HG03378 (cell line): ENCODE measurements at regions not wholly inside any gene's neighbourhood (a gene's known extent, or its start where the extent isn't known, plus 50 kb on each side); places are given as distances from the start of the nearest gene placed in this dataset.
A peak's percentile ranks its signal among the peaks of the same experiment; 100 is the strongest.

Experiments
- ATAC-seq: cut with Tn5 transposase; IDR thresholded peaks from one replicate; pipeline ENCODE4 v1.9.1; 2021; ENCODE audit warnings: mild to moderate bottlenecking, moderate library complexity; ENCODE audit not compliant: unreplicated experiment

GRCh38 chr2:128467321-128467969 lies 148.8 kb upstream of the HS6ST1 start:
- ATAC-seq: no peak

DNA sequence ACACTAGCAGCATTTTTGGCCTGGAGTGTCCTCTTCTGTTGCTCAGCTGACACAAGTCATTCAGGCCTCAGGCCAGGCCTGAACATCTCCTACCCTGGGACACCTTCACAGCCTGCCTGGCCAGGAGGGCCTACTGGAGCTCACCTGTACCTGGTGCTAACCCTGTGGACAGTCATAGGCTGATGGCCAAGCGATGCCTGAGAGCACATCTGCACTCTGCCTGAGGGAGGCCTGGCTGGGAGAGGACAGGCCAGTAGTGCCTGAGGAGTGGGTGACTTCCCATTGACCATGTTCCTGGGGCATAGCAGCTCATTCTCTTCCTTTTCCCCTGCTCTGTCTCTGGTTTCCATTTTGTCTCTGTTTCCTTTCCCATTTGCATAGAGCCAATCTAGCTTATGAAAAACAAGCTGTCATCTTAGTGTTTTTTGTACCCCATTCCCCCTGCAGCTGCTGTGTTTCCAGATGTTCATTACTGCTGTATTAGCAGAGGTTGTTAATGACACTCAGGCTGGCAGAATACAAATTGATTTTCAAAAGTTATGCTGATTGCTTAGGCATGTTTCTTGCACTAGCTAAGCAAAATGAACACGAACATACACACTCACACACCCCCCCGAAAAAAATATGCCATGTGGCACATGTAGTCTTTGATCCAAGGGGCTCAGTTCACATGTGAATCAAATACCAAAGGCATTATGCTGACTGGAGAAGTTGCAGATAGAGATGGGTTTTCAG lies 149.7 kb upstream of the HS6ST1 start:
- no peak for ATAC-seq

GRCh38 chr2:128469203-128469602 lies 150.5 kb upstream of the HS6ST1 start:
- no peak for ATAC-seq

GRCh38 chr2:128469875-128470274 lies 151.2 kb upstream of the HS6ST1 start:
- no peak for ATAC-seq

DNA sequence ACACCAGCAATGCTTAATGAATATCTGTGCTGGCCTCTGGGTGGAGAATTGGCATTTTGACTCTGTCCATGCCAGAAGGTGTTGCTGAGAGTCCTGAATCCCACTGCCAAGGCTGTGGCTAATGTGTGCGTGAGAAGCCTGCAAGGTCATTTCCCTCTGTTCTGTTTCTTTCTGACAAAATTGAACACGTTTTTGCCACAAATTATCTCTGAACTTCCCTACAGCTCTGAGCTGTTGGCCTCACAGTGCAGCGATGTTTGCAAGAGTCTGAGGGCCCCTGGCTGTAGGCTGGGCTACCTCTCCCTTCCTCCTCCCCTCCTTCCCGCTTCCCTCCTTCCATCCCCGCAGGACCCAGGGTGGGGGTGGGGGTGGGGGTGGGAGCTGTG lies 154.1 kb upstream of the HS6ST1 start:
- ATAC-seq: peak; percentile 32

- peak; percentile 80 for ATAC-seq
Observed at GRCh38 chr2:128473175-128474035, 154.7 kb upstream of the HS6ST1 start.

DNA sequence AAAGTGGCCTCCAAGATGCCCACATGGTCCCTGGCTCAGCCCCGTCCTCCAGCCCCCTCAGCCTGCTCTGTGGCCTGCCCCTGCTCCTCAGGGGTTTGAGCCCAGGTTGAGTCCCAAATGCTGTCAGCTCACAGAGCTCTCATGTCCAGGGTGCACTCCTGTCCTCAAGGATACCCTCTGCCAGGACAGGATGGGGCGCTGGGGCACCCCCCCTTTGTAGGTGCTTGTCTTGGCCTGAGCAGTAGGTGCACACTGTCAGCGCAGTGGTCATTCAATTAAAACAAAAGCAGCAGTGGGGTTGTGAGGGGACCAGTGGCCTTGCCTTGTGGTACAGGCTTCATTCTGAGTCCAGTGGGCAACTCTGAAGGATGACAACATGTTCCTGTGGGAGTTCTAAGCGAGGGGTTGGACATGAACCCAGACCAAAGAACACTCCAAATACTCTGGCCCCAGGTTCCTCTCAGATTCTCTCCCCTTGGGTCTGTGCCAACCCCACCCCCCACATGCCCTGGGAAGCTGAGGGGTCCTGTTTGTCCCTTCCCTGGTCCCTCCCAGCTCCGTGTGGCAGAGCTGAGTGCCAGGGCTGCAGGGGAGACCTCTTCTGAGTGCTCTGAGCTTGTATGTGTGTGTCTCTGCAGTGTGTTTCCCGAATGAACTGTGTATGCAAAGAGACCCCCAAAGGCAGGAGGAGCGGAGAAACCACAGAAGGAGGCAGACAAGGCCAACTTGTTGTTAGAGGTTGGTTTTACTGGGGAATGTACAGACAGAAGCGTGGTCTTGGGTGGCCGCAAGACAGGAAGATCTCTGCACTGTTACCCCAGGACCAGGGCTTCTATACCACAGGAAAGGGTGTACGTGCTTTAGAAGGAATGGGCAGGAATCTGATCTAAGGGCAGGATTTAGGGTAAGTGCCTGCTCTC lies 155.6 kb upstream of the HS6ST1 start:
- ATAC-seq: no peak

DNA sequence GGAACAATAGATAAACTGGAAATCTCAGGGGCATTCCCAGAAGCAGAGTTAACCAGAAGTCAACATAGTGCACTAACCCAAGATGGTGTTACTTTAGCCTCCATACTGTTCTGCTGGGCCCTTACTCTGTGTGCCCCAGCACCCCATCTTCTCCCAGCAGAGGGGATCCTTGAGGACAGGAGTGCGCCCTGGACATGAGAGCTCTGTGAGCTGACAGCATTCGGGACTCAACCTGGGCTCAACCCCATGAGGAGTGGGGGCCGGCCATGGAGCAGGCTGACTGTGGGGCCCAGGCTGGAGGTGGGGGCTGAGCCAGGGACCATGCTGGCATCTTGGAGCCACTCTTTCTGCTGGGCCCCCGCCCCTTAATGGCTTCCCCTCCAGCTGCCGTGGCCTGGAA lies 156.3 kb upstream of the HS6ST1 start:
- no peak for ATAC-seq

- no peak for ATAC-seq
Observed at GRCh38 chr2:128475427-128476211, 157.0 kb upstream of the HS6ST1 start.

DNA sequence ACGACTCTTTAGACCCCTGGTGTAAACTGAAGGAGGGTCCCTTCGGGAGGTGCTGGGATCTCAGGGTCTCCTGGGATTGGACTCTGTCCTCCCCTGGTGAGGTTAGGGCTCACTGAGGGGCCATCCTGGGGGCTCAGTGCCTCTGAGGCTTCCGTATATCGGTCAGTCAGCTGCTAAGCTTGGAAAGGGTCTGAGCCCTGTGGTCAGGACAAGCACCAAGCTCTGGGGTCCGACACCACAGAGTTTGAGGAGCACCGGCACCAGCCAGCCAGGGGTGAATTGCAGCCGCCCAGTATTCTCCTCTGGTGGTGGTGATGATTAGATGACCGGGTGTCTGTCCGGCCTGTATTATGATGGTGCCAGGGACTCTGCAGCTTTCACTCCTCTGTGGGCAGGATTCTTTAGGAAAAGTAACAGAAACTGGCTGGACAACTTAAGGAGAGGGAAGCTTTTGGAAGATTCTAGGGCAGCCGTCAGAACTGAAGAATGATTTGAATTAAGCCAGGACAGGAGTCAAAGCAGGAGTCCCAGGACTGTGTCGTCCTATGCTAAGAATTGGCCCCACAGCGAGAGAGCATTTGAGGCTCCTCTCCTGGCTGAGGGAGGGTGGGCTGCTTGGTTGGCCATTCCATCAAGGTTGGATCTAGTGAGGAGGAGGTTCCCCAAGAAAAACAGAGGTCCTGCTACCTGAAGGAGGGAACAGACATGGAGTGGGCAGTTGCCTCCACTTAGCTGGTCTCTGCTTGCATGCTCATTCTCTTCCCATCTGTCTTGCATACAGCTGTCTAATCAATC lies 158.6 kb upstream of the HS6ST1 start:
- no peak for ATAC-seq

- ATAC-seq: no peak
Observed at GRCh38 chr2:128477891-128478290, 159.2 kb upstream of the HS6ST1 start.

DNA sequence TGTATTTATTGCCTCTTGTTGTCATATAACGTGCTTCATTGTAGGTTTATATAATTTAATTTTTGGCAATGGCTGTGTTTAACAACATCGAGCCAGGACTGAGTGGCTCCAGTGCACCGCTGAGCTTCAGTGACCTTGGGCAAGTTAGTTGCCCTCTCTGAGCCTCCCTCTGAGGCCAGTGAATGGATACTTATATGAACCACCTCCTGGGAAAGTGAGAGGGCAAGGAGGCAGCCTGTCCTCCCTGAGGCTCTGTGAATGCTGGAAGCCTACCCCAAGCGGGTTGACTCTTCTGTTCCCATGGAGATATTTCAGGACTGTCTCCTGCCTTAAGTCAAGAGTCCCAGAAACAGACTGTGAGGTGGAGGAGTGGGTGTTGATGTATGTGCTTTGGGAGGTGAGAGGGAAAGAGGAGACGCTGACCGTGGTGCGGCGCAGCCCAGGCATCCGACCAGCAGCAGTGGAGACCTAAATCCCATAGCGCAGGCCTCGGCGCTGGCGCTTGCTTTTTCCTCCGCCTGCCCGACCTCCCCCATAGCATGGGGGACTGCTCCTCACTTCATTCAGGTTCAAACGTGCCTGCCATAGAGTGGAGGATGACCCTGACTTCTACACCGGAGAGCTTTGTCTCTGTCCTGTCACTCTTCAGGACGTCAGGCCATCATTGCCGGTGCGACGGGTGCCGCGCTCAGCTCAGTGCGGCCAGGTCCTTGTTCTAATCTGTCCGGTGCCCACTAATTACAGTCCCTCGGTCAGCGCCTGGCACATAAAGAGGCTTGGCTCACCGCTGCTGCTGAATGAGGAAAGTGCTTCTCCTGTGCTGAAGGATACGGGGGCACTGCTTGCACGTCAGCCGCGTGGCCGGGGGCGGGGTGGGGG lies 167.3 kb upstream of the HS6ST1 start:
- no peak for ATAC-seq

- no peak for ATAC-seq
Observed at GRCh38 chr2:128486640-128487375, 168.1 kb upstream of the HS6ST1 start.

DNA sequence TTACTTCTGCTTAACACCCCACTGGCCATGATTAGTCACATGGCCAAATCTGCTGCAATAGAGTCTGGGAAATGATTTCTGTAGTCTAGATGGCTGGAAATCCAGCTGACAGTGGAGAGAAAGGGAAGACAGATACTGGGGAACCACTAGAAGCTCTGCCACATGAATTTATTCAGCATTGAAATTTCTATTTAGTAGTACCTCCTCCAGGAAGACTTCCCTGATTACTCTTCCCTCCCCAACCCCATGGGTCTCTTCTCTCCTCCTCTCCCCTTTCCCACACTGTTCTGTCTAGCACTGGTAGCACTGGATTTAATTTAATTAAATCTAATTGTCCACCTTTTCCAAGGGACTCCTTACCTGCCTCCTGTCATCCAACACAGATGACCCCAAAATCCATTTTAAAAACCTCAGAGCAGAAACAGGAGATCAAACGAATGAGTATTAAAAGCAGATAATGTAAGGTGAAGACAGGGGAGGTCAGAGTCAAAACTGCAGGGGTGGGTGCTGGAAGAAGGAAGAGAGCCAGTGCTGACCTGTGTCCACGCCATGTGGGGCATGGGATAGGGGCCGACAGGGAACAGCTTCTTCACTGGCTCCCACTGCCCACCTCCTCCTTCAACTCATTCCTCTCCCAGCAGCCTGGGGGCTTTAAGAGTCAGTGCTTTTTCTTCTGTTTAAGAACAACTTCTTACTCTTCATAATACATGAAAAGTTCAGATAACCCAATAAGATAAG lies 169.2 kb upstream of the HS6ST1 start:
- no peak for ATAC-seq

DNA sequence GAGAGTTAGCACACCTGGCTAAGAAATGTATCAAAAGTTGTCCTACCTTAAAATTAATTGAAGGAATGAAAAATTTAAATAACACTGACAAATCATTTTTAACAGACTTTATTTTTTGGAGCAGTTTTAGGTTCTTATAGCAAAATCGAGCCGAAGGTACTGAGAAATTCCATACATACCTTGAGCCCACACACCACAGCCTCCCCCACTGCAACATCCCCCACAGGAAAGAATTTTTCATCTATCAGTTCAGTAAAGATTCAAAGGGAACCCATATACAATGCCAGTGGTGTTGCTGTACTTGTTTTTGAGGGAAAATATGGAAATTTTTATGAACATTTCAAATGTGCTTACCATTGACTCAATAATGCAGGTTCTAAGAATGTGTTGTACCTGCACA lies 169.8 kb upstream of the HS6ST1 start:
- no peak for ATAC-seq

GRCh38 chr2:128489526-128490273 lies 171.0 kb upstream of the HS6ST1 start:
- no peak for ATAC-seq
